ENCODE measurements at regions not wholly inside any gene's neighbourhood (a gene's known extent, or its start where the extent isn't known, plus 50 kb on each side); places are given as distances from the start of the nearest gene placed in this dataset.
"Not testable (repeated sequence)": the region's sequence is repeated elsewhere in the genome, so short reads cannot be mapped to it uniquely, and the experiment has no call there.

- DNase-seq (ENCODE audit: low spot score): no peak
Measured at GRCh38 chr21:22280851-22281250, 1282.6 kb downstream of the NCAM2 start.

- no peak for DNase-seq (ENCODE audit: low spot score)
Measured at GRCh38 chr21:22288885-22289499, 1290.8 kb downstream of the NCAM2 start.

GRCh38 chr21:22292144-22292543 is 1293.9 kb downstream of the NCAM2 start:
- DNase-seq (ENCODE audit: low spot score): no peak

GRCh38 chr21:22297575-22297974 is 1299.4 kb downstream of the NCAM2 start:
- no peak for DNase-seq (ENCODE audit: low spot score)

- DNase-seq (ENCODE audit: low spot score): no peak
Measured at GRCh38 chr21:22311741-22312462, 1313.7 kb downstream of the NCAM2 start.

- DNase-seq (ENCODE audit: low spot score): no peak
Measured at GRCh38 chr21:22314963-22315362, 1316.8 kb downstream of the NCAM2 start.

- DNase-seq (ENCODE audit: low spot score): no peak
Measured at GRCh38 chr21:22319435-22319834, 1321.2 kb downstream of the NCAM2 start.

- no peak for DNase-seq (ENCODE audit: low spot score)
Measured at GRCh38 chr21:22342889-22343288, 1344.7 kb downstream of the NCAM2 start.

- no peak for DNase-seq (ENCODE audit: low spot score)
Measured at GRCh38 chr21:22343303-22343702, 1345.1 kb downstream of the NCAM2 start.

GRCh38 chr21:22343721-22344120 is 1345.5 kb downstream of the NCAM2 start:
- DNase-seq (ENCODE audit: low spot score): no peak

GRCh38 chr21:22345624-22346023 is 1347.4 kb downstream of the NCAM2 start:
- no peak for DNase-seq (ENCODE audit: low spot score)

- DNase-seq (ENCODE audit: low spot score): no peak
Measured at GRCh38 chr21:22346576-22346975, 1348.4 kb downstream of the NCAM2 start.

GRCh38 chr21:22351076-22351475 is 1352.9 kb downstream of the NCAM2 start:
- no peak for DNase-seq (ENCODE audit: low spot score)

GRCh38 chr21:22352088-22352487 is 1353.9 kb downstream of the NCAM2 start:
- no peak for DNase-seq (ENCODE audit: low spot score)

GRCh38 chr21:22355949-22356348 is 1357.7 kb downstream of the NCAM2 start:
- no peak for DNase-seq (ENCODE audit: low spot score)

GRCh38 chr21:22356663-22357062 is 1358.5 kb downstream of the NCAM2 start:
- no peak for DNase-seq (ENCODE audit: low spot score)

GRCh38 chr21:22359599-22359998 is 1361.4 kb downstream of the NCAM2 start:
- DNase-seq (ENCODE audit: low spot score): not testable (repeated sequence)

GRCh38 chr21:22363504-22363903 is 1365.3 kb downstream of the NCAM2 start:
- no peak for DNase-seq (ENCODE audit: low spot score)

GRCh38 chr21:22364163-22364562 is 1366.0 kb downstream of the NCAM2 start:
- DNase-seq (ENCODE audit: low spot score): no peak

GRCh38 chr21:22374218-22374969 is 1376.2 kb downstream of the NCAM2 start:
- DNase-seq (ENCODE audit: low spot score): no peak

GRCh38 chr21:22377795-22378194 is 1379.6 kb downstream of the NCAM2 start:
- DNase-seq (ENCODE audit: low spot score): not testable (repeated sequence)

- DNase-seq (ENCODE audit: low spot score): no peak
Measured at GRCh38 chr21:22393324-22393723, 1395.1 kb downstream of the NCAM2 start.

GRCh38 chr21:22395965-22396364 is 1397.8 kb downstream of the NCAM2 start:
- DNase-seq (ENCODE audit: low spot score): no peak

Measured in mucosa of gallbladder (tissue), 1 donor.